HG03342 (cell line): ENCODE measurements at regions not wholly inside any gene's neighbourhood (a gene's known extent, or its start where the extent isn't known, plus 50 kb on each side); places are given as distances from the start of the nearest gene placed in this dataset.

Source experiments
- ATAC-seq: cut with Tn5 transposase; IDR thresholded peaks from one replicate; pipeline ENCODE4 v1.9.1; 2021; ENCODE audit warnings: mild to moderate bottlenecking, moderate library complexity; ENCODE audit not compliant: unreplicated experiment

DNA sequence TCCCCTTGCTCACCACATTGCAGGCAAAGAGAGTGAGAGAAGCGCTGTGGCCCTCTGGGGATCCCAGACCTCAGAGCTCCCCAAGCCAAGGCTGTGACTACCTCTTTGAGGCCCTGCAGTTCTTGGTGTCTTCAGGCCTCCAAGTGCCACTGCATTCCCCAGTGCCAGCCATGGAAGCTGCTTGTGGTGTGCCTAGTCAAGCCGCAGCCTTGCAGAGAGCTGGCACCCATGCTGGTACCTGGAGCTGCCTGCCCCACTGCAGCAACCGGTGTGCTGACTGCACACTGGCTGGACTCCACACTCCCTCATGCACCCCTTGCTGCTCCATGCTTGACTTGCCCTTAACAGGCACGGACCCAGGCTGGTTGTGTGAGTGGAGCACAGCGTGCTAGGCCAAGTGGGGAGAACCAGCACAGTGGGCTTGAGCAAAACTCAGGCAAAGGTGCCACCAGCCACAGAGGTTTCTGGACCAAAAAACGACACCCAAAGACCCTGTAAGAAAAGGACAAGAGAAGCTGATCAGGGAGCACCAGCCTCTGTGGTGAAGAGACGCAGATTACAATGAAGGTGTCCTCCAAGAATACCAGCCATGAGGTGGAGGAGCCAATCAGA is 113.5 kb upstream of the TMEM18 start:
- ATAC-seq, result no peak

DNA sequence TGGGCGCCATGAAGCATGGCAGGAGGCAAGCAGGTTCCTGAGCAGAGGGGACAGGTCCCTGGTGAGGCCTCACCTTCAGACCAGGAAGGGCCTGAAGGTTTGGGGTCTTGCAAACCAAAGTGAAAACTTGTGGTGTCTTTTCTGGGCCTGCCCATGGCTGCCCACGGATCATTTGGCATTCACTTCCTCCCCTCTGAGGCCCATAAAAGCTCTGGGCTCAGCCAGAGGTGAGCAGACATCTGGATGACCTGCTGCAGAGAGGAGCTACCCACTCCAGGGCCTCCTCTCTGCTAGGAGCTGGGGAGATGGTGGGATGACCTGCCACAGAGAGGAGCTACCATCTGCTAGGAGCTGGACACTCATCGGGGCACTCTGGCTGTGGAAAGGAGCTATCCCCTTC is 112.9 kb upstream of the TMEM18 start:
- ATAC-seq, result no peak

DNA sequence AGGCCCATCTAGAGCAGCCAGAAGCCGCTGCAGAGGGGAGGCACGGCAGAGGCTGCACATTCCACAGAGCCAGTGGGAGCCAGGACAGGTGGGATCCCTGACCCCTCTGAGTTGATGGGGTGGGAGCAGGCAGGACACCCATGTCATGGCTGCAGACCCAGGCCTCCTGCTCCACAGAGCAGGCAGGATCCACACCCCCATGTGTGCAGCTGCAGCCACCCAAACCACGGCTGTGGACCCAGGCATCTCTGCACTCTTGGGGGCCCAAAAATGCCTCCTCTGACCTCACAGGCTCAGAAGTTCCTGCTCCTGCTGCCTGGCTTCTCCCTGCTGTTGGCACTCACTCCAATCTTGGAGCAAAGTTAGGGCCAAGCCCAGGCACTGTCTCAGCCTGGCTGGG is 112.3 kb upstream of the TMEM18 start:
- no peak for ATAC-seq

DNA sequence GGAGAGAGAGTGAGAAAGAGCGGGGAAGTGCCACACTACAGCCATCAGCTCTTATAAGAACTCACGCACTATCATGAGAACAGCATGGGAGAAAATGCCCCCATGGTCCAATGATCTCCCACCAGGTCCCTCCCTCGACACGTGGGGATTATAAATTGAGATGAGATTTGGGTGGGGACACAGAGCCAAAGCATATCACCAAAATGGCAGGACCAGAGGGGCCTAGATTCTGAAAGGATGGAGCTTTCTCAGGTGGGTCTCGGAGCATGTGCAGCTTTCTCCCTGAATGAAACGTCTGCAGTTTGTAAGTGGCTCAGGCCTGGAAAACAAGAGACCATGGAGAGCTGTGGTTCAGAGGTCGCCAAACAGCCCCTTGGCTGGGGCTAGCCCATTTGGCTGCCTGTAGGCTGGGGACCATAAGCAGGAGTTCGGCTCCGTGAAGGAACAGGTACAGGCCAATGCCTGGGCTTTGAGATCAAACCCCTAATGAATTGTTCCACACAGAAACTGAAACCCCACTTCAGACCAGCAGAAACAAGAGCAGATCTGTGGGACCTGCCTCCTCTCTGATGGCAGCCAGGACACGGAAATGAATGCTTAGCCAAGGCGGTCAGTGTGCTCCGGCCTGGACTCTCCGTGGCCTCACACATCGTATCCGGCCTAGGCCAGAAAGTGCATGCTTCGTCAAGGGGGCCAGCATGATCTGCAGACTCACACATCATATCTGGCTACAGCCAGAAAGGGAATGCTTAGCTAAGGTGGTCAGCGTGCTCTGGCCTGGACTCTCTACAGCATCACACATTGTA is 111.2 kb upstream of the TMEM18 start:
- no peak for ATAC-seq

DNA sequence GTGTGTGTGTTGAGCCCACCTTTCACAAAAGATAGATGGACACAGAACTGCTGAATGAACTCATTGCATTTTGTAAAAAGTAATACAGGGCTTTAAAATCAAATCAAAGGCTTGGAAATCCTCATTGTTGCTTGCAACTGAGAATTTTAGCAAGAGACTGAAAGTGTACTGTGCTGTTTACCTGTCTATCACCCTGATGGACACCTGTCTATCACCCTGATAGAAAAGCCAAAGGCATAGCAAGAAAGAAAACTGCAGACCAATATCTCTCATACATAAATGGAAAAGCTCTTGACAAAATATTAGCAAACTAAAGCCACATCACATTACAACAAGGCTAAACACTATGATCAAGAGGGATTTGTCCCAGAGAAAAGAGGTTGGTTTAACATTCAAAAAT is 107.5 kb upstream of the TMEM18 start:
- no peak for ATAC-seq

DNA sequence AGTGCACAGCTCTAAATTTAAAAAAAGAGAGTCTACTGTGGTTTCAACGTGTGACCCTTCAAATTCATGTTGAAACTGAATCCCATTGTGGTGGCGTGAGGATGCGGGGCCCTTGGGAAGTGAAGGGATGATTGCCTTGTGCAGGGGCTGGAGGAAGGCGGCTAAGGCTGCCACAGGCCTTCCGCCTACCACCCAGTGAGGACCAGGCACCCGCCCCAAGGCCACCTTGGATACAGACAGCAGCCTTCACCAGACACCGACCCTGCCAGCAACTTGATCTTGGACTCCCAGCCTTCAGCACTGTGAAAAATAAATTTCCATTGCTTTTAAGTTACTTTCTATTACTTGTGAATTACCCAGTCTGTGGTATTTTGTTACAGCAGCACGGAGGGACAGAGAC is 103.4 kb upstream of the TMEM18 start:
- no peak for ATAC-seq

DNA sequence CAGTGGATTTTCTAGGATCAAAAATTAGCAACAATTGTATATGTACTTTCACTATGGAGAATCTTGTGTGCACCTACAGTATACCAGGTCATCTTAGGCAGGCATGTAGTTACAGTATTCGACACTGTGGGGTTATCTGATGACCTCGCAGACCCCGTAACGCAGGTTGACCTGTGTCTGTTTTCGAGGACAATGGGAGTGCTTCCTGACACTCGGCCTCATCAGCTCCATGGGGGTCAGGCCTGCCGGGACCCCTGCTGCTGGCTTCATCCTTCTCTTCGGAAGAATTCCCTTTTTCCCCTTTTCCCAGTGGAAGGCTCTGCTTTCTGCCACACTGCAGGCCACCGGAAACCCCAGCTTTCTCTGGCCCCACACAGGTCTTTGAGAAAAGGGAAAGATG is 102.8 kb upstream of the TMEM18 start:
- ATAC-seq, result no peak

DNA sequence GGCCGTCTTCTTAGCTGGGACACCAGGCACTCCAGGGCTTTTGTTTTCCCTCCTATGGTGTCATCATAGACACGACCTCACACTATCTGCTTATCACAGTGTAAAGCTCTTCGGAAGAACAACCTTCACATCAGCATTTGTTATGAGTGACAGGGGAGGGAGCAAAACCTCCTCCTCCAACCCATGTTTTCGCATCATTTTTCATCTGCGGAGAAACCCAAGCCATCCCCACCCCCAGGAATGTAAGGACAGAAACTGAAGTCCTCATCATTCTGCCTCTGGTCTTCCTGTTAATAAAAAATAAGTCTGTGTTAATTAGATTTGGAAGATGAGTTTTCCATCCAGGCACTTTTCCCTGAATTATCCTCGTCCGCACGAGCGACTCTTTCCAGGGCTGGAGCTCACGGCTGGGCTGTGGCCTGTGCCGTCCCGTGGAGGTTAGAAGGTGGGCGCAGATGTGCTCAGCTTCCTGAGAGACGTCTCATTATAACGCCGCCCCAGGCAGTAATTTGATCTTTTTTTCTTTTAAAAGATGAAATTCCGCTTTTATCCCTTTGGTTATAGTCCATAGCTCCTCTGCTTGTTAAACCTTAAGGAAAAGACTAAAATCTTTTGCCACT is 101.6 kb upstream of the TMEM18 start:
- ATAC-seq, result no peak

DNA sequence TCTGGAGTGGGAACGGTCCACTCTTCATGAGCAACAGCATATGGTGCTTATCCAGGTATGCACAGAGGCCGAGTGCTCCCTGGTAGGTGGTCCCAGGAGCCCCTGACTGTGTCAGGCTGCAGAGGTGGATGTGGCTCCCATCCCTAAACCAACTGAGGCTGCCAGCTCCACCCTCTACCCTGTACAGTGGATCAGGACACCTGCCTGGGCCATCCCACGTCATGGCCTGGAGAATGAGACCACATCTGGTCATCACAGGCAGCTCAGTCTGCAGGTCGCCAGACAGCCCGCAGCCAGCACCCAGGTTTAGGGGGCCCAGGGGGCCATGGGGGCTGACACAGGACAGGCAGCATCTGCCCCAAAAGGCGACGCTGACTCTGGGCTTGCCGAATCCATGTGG is 100.3 kb upstream of the TMEM18 start:
- ATAC-seq, result no peak

DNA sequence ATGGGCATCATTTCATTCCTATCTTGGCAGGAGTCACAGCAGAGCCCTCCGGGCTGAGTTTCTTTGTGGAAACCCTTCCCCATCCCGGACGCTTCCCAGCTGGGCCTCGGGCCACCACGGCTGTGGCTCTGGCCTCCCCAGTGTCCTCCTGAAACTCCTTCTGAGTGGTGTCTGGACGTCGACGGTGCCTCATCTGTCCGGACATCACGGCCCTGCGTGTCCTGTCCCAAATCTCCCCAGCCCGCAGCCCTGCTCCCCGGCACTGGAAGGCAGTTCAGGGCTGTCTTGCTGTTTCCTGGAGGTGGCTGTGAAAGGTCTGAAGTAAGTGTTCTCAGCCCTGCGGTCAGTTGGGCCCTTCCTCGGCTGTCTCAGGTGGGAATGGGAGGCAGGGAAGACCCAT is 99.8 kb upstream of the TMEM18 start:
- ATAC-seq, result no peak

DNA sequence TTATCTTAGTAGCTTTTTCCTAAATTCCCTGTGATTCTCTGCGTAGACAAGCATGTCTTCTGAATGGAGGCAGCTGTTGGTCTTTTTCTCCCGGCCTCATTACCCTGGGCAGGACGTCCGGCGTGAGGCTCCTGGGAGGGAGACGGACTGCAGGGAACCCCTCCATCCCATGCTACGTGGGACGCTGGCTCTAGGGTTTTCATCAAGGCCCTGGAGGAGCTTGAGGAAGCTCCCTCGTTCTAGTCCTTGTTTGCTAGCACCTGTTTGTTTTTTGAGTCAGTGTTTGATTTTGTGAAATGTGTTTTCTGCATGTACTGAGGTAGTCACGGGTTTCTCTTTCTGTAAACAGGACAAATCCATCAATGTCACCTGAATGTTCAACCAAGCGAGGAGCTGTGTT is 99.3 kb upstream of the TMEM18 start:
- ATAC-seq, result no peak

DNA sequence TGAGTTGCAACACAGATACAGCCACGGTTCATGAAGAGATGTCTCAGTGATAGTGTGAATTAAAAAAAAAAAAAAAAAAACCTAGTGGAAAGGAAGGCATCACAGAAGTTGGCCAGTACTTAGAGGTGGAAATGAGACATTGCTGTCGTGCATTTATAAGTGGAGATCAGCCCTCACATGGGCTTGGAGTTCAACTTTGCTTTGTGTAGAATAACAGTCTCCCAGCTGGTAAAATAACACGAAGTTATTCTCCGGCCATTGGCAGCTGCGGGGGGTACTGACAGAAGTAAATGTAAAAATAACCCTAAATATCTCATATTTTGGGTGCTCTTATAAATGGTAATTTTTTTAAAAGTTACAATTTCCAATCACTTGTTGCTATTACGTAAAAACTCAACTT is 98.8 kb upstream of the TMEM18 start:
- ATAC-seq, result no peak

DNA sequence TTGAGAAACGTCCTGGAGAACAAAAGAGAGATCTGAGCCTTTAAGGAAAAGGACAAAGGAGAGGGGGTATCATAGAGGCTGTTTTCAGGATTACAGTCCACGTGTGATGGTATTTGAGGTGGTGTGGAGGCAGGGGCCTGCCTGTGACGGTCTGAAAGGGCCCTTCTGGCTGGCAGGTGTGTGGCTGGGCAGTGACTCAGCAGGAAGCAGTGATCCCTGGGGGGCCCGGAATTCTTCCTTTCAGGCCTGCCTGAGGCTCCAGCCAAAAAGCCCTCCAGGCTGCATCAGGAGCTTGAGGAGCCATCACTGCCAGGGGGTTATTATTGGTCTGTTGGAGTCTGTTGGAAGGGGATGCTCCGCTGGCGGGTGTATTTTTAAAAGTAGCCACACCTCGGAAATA is 97.2 kb upstream of the TMEM18 start:
- no peak for ATAC-seq

DNA sequence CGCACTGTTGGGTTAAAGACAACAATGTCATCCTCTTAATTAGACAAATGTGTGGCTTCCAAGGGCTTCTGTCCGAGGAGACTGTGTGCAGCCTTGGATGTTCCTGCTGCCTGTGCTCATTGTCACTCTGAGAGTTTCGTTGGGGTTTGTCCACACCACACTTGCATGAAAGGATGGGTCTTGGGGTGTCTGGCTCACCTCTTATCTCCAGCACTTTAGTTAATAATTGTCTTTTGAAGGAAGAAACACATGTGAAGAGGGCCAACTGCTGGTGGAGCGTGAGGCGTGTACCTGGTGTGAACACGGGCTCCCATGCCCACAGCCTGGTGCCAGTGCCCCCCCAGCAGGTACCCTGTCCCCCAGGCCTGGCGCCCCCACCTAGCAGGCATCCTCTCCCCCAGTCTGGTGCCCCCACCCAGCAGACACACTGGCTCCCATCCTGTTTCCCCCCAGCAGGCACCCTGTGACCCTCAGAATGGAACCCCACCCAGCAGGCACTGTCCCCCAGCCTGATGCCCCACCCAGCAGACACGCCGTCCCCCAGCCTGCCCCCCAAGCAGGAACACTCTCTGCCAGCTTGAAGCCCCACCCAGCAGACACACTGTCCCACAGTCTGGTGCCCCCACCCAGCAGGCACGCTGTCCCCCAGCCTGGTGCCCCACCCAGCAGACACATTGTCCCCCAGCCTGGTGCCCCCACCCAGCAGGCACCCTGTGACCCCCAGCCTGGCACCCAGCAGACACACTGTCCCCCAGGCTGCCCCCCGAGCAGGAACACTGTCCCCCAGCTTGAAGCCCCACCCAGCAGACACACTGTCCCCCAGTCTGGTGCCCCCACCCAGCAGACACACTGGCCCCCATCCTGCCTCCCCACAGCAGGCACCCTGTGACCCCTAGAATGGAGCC is 96.3 kb upstream of the TMEM18 start:
- ATAC-seq, result no peak

DNA sequence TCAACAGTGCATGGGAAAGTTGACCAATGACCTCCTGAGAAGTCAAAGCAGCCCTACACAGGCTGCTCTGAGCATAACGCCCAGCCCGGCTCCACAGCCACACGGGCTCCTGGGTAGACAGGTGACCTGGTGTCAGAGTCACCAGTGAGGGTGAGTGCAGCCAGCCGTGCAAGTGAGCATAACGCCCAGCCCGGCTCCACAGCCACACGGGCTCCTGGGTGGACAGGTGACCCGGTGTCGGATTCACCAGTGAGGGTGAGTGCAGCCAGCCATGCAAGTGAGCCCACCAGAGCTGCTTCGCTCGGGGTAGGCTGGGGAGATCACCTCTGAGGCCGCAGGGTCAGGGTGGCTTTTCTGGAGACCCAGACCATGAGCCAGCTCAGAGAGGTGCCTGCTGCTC is 94.3 kb upstream of the TMEM18 start:
- ATAC-seq, result no peak

DNA sequence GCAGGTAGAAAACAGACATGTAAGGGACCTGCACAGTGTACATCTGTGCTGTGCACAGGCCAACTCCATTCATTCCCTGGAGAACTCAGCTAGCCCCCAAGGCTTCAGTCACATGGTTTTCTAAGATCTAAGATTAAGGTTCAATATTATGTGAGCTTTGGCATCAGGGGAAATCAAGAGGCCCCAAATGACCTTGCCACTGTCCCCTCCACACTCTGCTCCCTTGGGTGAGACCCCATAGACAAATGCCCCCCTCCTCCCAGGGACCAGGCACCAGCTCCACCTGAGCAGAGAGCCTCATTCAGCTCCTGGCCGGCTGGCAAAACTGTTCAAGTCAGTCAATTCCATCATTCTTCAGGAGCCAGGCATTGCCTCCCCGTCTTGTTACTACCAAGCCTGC is 93.6 kb upstream of the TMEM18 start:
- no peak for ATAC-seq

DNA sequence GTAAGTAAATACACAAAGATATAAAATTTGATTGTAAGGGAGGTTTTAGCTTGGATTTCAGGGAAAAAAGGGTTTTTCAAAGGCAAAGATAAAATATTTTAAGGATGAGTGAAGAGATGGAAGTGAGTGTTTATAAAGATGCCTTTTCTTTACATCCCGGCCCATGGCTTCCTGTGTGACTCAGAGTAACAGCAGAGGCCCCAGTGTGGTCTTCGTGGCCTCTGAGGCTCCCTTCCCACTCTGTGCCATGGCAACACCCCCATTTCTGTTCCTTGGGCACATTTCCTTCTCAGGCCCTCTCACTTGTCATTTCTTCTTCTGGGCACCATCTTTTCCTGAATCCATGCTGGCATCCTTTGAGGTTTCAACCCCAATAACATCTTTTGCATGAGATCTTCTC is 92.6 kb upstream of the TMEM18 start:
- no peak for ATAC-seq

DNA sequence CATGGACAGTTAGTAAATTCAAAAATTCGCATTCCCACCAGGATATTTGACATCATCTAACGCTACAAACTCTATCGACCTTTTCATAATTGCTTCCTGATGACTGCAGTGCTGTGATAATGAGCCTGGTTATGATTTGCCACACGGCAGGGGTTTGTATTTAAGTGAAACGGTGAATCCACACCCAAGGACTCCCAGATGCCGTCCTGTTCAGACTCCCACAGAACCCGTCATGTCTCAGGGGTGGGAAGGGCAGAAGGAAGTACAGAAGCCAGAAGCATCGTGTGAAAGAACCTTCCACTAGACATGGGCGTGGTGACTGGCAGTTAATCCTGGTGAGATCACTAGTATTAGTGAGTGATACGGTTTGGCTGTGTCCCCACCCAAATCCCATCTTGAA is 91.2 kb upstream of the TMEM18 start:
- ATAC-seq, result no peak

DNA sequence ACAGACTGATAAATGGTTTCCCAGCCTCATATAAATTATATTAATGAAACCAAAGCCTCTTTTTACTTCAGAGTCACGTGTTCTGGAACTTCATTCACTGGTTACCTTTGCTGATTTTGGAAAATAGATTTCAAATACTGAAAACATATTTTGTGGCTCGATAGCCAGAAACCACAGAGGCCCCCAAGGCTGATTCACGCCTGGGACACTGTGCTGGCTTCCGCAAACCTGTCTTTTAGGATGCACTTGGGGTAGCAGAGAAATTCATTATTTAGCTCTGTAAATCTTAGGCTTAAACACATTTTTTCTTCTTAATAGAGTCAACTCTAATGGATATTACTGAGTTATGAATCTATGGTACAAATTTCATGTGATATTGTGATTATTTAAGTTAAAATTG is 90.7 kb upstream of the TMEM18 start:
- ATAC-seq, result no peak

DNA sequence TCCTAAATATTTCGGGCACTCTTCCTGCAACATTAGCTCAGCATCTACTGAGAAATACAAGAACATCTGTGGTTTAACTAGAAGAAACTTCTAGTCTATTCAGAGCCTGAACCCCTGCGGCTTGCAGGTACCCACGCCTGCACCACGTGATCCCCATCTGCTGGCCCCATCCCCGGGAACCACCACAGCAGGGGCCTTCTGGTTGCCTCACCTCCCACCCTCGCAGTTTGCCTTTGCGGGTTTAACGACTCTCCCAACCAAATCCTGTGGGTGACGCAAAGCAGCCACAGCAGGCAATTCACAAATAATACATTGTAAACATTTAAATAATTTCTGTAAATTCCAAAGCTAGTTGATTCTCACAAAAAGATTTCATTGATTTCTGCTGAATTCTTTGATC is 90.2 kb upstream of the TMEM18 start:
- ATAC-seq, result no peak

DNA sequence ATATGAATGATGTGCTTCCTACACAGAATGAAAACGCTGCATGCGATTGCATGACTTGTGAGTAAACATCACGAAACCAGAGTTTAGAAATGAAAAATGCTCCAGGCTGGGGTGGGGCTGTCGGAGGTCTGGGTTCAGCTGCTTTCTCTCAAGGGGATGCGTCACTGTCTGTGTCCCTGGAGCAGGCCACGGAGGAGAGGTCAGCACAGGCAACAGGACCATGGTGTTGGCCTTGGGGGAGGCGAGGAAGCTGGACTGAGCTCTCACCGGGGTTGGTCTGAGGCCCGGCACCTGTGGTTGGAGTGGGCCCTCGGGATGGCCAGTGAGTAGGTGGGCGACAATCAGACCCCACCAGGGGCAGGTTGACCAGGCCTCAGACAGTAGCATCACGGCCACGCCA is 89.0 kb upstream of the TMEM18 start:
- no peak for ATAC-seq
